CD4-positive, alpha-beta T cell treated with Interleukin-15 for 4 hours (primary cell): ENCODE measurements at regions not wholly inside any gene's neighbourhood (a gene's known extent, or its start where the extent isn't known, plus 50 kb on each side); places are given as distances from the start of the nearest gene placed in this dataset.

Source experiments
- DNase-seq: peaks from one replicate; pipeline ENCODE4 v3.0.0-alpha.2; 2020; ENCODE audit warnings: low spot score

DNA sequence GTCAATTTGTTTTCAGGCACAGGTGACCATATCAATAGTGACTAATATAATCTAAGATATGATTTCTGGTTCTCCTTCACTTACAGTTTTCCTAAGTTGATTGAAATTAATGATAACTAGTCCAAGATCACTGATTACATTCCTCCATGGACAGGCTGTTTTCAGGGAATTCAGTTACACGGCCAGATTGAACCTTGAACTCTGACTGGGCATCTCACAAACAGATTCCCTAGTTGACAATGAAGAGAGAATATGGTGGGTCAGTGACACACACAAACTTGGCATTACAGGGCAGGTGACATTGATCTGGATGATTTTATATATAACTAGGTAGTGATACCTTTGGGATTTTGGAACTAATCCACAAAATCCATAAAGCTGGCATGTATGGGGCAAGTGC lies 110.2 kb upstream of the EGR2 start:
- no peak for DNase-seq

DNA sequence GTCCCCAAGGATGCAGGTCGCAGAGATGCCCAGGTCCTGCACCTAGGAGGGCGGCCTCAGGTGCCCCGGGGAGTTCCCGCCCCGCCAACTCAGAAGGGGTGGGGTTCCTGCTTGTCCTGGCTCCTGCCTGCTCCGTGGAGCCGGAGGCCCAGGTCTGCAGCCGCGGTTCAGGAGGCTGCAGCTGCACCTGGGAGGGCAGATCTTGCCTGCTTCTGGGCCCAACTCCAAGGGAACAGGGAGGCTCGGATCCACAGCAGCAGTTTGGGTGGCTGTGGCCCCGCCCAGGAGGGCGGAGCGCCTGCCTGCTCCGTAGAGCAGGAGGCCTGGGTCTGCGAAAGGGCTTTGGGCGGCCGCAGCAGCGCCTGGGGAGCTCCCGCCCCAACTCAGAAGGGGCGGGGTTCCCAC lies 108.2 kb upstream of the EGR2 start:
- DNase-seq, result no peak

DNA sequence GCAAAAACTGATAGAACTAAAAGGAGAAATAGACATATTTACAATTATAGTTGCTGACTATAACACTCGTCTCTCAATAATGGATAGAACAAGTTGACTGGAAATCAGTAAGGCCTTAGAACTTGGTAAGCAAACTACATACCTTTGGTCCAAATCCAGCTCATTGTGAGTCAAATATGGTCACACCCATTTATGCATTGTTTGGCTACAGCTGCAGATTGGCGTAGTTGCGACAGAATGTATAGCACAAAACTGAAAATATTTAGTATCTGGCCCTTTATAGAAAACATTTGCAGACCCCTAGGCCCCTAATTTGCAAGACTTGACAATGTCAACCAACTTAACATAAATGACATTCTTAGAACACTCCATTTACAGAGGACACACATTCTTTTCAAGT lies 103.6 kb upstream of the EGR2 start:
- no peak for DNase-seq

DNA sequence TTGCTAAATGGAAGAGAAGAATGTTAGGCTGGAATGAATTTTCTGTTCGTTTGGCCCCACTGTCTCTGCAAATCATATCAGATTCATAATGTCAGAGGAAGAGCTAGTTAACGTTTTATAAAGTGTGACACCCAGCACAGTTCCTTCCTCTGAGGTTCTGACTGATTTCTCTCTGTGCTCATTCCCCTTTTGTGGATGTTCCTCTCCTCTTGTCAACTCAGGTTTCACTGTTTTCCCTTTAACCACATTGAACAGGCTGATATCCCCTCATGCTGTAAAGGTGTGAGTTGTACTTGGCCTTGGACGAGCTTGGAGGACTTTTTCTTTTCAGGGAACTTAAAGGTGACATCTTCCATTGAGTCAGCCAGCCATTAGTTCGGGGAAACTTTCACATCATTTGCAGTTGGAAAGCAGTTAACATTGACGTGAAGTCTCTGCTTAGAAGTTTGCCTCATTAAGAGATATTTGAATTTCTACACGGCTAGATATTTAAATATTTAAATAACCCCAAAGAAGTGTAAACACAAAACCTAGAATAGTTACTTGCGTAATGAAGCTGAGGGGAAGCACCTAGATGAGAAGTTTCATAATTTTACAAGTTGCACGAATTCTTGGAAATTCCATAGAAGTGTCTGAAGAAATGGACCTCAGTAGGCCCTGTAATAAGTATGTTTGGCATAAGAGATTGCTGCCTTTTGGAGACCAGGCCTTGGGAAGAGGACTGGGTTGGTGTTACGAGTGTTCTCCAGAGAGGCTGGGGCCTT lies 101.5 kb upstream of the EGR2 start:
- no peak for DNase-seq

DNA sequence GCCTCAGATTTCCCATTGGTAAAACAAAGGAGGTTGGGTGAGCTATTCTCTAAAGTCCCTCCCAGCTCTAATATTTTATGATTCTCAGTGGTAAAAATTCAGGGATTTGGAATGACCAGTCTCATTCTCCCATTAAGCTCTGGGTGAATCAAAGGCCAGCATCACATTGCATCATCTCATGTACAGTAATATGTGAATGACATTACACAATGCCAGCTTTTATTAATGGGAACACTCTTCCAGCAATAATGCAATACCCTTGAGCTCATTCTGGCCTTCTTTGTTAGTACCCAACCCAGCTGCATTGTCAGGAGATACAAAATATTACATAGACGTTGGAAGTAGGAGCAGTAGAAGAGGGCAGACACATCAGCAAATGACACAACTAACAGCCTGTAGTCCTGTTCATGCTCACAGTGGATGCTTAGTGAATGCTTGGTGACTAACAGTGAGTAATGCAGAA lies 100.0 kb upstream of the EGR2 start:
- DNase-seq, result no peak

DNA sequence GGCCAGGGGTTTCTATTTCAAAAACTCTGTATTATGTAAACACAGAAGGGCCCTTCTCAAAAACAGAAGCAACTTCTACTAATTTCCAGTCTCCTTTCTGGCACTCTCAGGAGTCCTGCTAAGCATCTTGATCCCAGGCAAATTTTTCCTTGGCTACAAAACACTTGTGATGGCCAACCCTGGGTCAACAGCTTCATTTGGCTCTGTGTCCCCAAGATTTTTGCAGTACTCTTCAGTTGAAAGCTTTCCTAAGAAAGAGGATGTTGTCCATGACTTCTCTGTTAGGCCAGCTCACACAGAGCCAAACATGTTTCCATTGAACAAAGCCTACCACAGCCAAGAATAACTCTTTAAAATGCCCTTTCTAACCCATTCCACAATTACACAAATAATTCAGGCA lies 99.0 kb upstream of the EGR2 start:
- no peak for DNase-seq

DNA sequence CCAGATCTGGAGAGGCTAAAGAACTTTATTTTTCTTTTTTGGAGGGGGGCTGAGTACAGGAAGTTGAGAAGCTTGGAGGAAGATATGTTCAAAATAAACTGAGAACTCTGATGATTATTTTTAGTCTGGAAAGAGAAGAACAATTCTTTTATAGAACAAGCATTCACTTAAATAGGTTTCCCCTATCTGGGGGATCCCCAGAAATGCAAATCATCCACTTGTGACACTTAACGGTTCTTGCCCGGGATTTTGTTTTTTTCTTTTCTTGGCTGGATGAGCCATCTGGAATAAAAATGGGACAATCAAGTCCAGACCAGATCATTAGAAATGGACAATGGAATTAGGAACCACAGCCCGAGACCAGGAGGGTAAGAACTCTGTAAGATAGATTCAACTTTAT lies 95.9 kb upstream of the EGR2 start:
- DNase-seq, result no peak

DNA sequence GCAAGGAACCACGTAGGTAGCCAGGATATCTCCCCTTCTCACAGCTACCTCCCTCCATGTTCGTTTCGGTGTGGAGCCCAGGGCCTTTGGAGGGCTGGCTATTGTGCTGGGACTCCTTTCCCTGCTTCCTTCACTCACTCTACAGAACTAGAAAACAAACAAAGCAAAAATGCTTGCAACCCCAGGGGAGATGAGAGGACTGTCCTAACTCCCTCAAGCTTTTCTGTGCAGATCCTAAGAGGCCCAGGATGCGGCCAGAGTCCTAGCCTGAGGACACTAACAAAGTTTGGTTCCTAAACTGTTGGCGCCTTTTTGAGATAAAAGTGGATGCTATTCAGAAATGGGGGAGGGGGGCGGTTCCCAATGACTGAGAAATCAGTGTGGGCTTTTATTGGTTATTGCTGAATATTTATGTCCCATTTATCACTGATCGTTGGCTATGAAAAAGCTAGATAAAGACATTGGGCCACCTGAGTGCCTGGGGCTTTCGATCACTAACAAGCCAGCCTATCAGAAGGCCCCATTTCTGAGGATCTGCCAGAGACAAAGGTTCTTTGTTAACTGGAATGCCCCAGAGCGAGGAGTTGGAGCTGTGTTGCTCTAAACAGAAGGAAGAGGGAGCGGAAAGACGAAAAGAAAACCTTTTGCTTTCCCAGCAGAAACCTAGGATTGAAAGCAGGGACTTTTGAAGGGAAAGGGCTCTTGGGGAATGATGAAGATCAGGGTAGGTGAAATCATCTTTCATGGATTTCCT lies 95.2 kb upstream of the EGR2 start:
- DNase-seq, result no peak

DNA sequence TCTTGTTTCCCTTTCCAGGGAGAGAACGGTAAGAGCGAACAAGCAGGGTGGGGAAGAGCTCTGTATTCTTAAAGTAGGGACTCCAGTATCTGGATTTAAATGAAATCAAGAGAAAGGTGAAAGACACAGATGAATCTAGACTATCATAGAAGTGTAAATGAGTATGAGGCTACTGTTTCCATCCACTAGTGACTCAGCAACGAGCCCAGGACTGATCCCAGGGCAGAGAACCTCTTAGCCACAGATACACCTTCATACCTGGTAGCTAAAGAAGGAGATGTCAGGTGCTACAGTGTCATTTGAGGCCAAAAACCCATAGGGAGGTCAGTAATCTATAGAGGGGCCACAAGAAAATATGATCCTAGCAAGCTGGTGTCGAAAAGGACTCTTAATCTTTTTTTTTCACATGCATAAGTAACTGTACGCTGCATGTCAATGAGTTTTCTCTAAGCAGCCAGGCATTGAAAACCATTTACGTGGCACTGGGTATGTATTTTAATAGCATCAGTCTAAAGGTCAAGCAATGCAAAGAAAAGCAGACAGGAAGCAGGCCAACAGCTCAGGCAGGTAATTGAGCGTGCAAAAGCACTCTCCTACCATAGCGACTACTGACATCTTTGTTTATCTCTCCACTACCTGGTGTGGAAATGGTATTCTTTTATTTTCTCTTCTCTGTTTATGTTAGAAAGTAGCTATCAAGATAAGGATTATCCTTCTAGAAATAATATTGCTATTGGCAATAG lies 91.5 kb upstream of the EGR2 start:
- no peak for DNase-seq

DNA sequence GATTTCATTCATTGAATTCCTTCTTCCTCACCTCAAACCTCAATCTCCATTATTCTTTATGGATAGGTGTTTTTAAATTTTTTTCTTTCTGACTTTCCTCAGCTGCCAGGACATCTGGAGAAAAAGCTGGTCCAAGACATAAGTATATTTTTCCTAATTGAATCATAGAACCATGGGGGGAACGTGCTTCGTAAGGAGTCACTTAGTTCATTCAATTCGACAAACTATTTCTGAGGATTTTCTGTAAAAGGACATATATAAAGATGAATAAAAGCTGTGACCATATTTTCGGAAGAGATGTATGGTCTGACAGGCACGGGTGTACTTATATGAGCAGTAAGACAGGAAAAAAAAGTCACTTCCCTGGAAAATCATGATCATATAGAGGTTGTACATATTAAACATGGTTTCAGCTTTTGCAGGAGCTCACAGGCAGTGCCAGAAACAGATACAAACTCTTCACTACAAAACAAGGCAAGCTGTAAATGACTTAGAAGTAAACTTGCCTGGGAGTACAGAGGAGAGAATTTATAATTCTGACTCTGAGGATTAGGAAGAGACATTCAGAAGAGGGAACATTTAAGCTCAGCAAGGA lies 88.2 kb upstream of the EGR2 start:
- DNase-seq, result no peak

DNA sequence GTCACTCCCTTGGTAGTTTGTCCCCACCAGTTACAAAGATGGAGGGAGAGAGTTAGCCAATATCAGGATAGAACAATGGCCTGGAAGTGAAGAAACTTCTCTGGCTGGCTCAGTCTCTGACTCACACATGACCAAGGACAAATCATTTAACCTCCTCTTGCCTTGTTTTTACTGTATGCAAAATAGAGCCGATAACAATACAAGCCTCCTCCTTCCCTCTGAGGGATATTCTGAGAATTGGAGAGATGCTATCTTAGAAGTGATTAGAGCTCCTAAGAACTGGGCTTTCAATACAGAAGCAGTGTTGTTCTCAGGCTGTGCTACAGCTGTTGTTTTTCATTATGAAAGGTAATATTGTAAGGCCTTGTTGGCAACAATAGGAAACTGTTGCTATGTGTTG lies 87.7 kb upstream of the EGR2 start:
- DNase-seq, result no peak

DNA sequence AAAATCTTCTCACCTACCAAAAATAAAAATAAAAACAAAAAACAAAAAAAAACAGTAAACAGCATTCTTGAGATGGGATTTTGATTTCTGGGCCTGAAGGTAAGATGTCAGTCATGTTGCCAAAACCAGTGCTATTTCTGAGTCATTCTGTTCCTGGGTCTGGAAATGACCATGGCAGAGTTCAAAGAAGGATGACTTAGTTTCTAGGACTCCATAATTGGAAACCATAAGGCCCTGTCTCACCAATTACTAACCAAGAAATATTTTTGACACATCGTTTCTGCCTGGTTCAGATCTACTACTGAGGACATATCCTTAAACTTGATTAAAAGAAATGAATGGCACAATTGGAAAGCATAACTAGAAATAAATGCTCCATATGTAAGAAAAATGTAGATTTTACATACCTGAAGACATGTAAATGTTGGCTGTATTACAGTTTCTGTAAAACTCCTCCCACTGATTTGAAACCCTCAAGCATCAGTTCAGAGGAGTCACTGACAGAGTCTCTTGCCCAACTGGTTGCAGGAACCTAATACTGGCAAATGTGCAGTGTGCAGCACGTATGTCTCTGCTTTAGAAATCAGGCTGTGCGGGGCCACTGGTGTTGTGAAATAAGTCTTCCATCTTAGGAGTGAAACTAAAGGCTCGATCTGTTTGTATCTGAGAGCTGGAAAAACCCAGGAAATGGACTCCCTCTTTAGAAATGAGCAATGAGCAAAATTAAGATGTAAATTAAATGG lies 84.8 kb upstream of the EGR2 start:
- no peak for DNase-seq

DNA sequence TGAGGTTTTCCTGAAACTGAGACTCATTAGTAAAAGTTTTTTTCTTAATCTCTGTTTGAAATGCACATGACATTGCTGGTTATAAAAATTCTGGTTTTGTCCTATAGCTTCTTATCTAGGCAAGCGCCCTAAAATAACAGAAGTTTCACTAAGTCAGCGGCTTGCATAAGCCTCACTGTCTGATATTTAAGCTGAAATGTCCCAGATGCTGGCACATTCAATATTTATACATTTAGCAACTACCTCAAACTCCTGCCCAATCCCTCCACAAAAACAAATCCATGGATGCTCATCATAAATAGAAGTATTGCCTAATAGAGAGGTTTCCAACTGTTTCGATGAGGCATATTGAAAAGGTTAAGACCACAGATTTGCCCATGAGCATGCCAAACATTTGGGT lies 83.1 kb upstream of the EGR2 start:
- DNase-seq, result no peak

DNA sequence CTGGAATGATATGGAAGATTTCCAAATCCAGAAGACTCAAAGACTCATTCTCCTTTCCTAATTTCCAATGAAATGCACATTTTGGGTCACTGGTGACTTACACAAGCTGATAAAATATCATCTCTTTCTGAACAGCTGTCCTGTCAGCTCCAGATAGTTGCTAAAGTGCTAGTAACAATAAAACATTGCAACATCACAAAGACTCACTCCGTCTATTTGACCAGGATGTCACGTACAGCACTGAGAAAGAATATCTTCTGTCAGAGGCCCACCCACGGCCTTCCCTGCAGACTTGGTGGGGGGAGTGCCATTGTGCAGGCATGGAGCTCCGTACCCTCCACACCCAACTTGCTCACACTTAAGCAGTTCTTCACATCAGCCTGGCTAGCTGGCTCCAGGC lies 78.9 kb upstream of the EGR2 start:
- DNase-seq, result no peak

DNA sequence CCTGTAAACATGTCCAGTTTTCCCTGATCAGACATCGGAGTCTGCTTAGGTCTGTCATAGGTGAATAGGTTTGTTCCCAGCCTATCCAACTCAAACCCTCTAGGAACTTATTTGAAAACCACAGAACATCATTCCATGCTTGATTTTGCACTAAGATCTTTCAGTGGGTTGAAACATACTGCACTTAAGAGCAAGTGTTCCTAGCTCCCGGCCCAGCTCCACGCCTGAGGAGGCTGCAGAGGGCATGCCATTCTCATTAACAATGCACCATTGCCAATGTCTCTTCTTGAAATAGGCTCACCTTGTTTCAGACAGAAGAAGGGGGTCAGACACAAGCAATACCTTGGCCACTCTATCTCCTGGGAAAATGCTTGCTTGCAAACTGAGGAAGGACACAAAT lies 78.0 kb upstream of the EGR2 start:
- DNase-seq, result no peak

DNA sequence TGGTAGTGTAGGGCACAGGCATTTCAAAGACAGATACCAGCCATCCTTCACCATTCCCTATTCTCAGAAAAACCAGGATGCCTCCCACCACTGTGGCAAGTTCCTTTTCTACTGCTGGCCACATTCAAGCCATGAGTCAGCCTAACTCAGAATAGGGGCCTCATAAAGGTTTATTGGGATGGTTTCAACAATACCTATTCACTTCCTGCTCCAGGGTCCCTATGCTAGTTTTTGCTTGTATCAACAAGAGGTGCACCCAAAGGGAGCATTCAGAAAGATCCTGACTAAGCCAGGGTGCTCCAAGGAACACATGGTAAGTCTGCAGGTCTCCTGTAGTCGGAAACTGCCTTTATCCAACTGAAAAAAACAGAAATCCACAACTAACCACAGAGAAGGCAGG lies 76.9 kb upstream of the EGR2 start:
- no peak for DNase-seq

DNA sequence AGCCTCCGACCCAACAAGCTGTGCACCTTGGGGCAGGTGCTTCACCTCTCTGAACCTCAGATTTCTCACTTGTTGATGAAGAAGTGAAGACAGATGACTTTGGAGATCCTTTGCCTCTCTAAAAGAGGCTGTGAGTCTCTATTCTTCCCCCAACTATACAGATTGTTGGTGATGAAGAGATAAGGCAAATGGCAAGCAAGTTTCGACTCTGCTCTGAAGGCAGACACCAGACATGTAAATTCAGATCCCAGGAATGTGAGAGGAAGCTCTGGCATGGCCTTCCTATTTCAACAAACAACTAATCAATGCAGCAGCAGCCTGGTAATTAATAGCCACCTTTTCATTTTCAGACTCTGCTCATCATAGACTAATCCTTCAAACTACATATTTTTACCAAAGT lies 74.2 kb upstream of the EGR2 start:
- no peak for DNase-seq

DNA sequence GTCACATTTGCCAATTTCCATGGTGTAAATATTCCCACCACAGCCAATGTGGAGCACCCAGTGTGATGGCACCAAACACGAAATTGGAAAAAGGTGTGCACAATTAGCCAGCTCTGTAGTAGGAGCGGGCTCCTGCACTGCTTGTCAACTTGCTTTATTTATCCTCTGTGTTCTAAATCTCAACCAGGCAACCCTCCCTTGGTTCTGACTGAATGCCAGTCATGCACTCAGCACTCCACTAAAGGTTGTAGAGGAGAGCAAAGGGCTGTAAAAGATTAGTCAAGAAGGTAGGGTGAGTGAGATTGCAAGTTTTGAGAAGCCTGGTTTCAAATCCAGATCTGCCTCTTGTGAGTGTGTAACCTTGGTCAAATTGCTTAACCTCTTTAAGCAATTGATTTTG lies 71.5 kb upstream of the EGR2 start:
- no peak for DNase-seq

DNA sequence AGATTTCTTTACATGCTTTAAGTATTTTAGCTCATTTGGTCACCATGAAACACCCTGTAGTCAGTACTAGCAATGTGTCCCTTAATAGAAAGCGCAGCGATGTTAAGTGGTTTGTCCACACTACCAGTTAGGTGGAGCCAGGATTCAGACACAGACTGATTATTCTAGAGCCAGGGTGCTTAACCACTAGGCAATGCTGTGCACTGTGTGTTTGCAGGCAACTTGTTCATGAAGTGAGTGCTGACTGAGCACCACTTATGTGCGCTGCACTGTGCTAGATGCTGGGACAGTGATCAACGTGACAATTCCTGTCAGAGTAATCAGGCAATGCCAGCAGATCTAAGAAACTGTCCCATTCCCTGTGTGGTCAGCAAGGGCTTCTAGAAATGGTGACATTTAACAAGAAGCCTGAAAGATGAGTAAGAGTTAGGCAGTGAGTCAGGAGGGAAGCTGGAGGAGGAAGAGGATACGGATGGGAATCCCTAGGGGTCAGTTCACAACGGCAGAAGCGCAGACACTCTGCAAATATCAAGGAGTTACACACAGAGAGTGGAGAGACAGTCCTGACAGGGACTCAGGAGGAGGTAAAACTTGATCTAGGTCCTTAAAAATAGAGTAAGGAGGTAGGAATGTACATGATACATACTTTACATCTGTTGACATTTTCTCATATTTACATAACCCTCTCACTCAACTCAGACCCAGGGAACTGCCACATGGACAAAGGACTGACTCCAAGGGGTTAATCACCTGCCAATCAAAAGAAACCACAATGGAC lies 69.7 kb upstream of the EGR2 start:
- DNase-seq, result no peak

DNA sequence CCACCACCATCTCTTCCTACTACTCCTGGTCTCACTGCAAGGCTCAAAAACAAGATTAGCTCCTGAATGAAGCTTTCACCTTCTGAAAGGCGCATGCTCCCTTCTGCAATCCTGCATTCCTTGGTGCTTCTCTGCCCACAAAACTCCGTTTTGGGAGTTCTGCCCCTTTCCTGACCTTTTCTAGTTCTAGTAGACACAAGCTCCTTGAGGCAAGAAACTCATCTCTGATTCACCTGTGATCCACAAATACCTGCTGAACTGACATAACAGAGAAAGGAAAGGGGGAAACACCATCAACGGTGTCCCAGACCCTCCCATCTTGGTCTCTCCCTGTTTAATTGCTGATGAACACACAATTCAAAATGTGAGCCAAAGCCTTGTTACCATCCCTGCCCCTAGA lies 64.0 kb upstream of the EGR2 start:
- DNase-seq, result no peak

DNA sequence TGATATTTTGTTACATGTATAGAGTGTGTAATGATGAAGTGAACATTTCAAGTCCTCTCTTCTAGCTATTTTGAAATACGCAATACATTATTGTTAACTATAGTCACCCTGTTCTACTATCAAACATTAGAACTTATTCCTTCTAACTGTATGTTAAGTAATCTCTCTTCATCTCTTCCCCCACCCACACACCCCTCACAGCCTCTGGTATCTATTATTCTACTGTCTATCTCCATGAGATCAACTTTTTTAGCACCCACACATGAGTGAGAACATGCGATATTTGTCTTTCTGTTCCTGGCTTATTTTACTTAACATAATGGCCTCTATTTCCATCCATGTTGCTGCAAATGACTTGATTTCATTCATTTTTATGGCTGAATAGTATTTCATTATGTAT lies 57.7 kb upstream of the EGR2 start:
- no peak for DNase-seq
